ENCODE measurements at regions not wholly inside any gene's neighbourhood (a gene's known extent, or its start where the extent isn't known, plus 50 kb on each side); places are given as distances from the start of the nearest gene placed in this dataset.

DNA sequence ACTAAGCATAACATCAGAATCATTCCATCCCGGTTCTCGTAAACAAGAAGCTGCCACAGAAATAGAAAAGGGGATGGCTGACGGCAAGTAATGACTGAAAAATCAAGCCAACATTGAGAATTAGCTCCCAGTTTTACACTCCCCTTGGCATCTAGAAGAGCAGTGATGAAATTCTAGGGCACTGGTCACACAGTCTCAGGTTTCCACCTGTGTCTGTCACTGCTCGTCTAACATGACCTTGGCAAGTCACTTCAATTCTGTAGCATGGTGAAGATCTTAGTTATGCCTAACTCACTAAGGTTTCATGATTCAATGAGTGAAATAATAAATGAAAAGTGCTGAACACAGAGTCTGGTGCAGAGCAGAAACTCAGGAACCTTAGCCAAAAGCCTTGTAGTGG lies 272.3 kb upstream of the ARRDC4 start:
- no peak for DNase-seq
- no peak overlapping the region for H3K27ac Mint-ChIP-seq
- peaks cover 0 to 6% (median 0%) of the 10 kb centered on the region in 6 donors for H3K9me3 Mint-ChIP-seq
- H3K36me3 Mint-ChIP-seq: no peaks in the 10 kb centered on the region
- H3K4me1 Mint-ChIP-seq: no peaks in the 10 kb centered on the region
- H3K4me3 Mint-ChIP-seq: no peak overlapping the region
- H3K27me3 Mint-ChIP-seq (ENCODE audit: low read depth in 3 of 3): no peaks in the 10 kb centered on the region

DNA sequence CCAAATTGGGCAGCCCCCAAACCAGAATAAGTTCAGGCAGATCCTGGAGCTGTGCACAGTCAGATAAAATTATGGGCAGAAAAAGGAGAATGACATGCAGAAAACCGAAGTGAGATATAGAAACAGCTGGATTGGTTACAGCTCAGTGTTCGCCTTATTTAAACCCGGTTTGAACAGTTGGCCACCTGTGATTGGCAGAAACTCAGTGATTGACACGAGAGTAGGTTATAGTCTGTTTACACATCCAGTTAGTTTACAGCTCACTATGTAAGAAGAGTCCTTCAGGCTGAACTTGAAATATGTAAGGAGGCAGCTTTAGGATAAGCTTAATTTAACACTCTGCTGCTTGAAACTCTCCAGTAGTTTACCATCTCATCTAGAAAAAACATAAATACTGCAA lies 271.6 kb upstream of the ARRDC4 start:
- Mint-ChIP-seq H3K9me3 (peaks cover 0 to 6% (median 0%) of the 10 kb centered on the region in 6 donors), H3K27ac (no peak overlapping the region), H3K27me3 (ENCODE audit: low read depth in 3 of 3) (no peaks in the 10 kb centered on the region), H3K36me3 (no peaks in the 10 kb centered on the region), H3K4me1 (no peaks in the 10 kb centered on the region), H3K4me3 (no peak overlapping the region)
- DNase-seq: no peak

- Mint-ChIP-seq H3K9me3 (peaks cover 0 to 8% (median 0%) of the 10 kb centered on the region in 6 donors), H3K27ac (no peak overlapping the region), H3K4me3 (no peak overlapping the region), H3K36me3 (no peaks in the 10 kb centered on the region), H3K4me1 (no peaks in the 10 kb centered on the region), H3K27me3 (ENCODE audit: low read depth in 3 of 3) (no peaks in the 10 kb centered on the region)
- no peak for DNase-seq
These were observed 269.4 kb upstream of the ARRDC4 start for GRCh38 chr15:97691078-97691477.

DNA sequence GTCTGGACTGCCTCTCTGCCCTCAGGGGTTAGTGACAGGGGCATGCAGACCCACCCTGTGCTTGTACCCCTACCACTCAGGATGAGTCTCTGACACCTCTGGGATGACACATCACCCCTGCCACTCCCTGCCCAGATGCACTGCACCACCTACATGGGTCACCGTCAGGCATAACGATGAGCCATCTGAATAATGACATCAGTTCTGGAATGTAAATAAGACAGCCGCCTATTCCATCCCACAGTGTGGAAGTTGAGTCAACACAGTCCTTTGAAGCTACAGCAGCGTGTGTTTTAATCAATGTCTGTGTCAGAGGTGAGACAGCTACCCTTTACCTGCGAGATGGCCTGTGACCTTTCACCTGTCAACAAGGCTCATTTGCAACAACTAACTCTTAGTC lies 268.7 kb upstream of the ARRDC4 start:
- Mint-ChIP-seq H3K4me3 (no peak overlapping the region), H3K9me3 (peaks cover 0 to 8% (median under 1%) of the 10 kb centered on the region in 6 donors), H3K27me3 (ENCODE audit: low read depth in 3 of 3) (no peaks in the 10 kb centered on the region)

GRCh38 chr15:97692301-97693015 lies 268.0 kb upstream of the ARRDC4 start:
- Mint-ChIP-seq H3K9me3 (peaks cover 0 to 8% (median 1%) of the 10 kb centered on the region in 6 donors), H3K27ac (no peak overlapping the region), H3K4me1 (no peaks in the 10 kb centered on the region), H3K4me3 (no peak overlapping the region), H3K36me3 (no peaks in the 10 kb centered on the region), H3K27me3 (ENCODE audit: low read depth in 3 of 3) (no peaks in the 10 kb centered on the region)
- no peak for DNase-seq

More for the DNA sequence above, 268.7 kb upstream of the ARRDC4 start:
- H3K4me1 Mint-ChIP-seq: no peaks in the 10 kb centered on the region
- no peaks in the 10 kb centered on the region for H3K36me3 Mint-ChIP-seq
- no peak overlapping the region for H3K27ac Mint-ChIP-seq
- no peak for DNase-seq

- H3K27me3 Mint-ChIP-seq (ENCODE audit: low read depth in 3 of 3): no peaks in the 10 kb centered on the region
- DNase-seq: no peak
- no peaks in the 10 kb centered on the region for H3K36me3 Mint-ChIP-seq
- H3K9me3 Mint-ChIP-seq: peaks cover 0 to 7% (median 1%) of the 10 kb centered on the region in 6 donors
- no peaks in the 10 kb centered on the region for H3K4me1 Mint-ChIP-seq
- no peak overlapping the region for H3K27ac Mint-ChIP-seq
- no peak overlapping the region for H3K4me3 Mint-ChIP-seq
These were observed 266.0 kb upstream of the ARRDC4 start for GRCh38 chr15:97694456-97694855.

- H3K9me3 Mint-ChIP-seq: peaks cover 0 to 11% (median 0%) of the 10 kb centered on the region in 6 donors
- no peaks in the 10 kb centered on the region for H3K4me1 Mint-ChIP-seq
- no peak overlapping the region for H3K27ac Mint-ChIP-seq
- DNase-seq: no peak
- peaks cover 0 to 4% (median 0%) of the 10 kb centered on the region in 3 donors for H3K27me3 Mint-ChIP-seq (ENCODE audit: low read depth in 3 of 3)
- no peaks in the 10 kb centered on the region for H3K36me3 Mint-ChIP-seq
- no peak overlapping the region for H3K4me3 Mint-ChIP-seq
These were observed 257.1 kb upstream of the ARRDC4 start for GRCh38 chr15:97703400-97703799.

DNA sequence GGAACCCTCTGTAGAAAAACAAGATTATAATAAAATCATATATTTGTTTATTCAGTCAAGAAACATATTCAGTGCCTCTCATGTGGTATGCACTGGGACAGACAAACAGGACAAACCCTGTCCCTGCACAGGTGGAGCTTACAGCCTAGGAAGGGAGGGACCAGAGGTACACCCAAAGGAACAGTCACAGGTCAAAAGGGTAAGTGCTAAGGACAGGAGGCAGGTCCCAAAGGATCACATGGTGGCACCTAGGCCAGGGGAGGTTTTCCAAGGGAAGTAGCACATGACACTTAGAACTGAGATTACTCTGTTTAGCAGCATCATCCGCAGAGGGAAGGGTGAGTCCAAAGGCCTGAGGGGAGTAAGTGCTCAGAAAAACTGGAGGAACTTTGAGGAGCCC lies 254.4 kb upstream of the ARRDC4 start:
- Mint-ChIP-seq H3K36me3 (no peaks in the 10 kb centered on the region), H3K27ac (no peak overlapping the region), H3K4me3 (no peak overlapping the region), H3K27me3 (ENCODE audit: low read depth in 3 of 3) (peaks cover 0 to 10% (median 2%) of the 10 kb centered on the region in 3 donors), H3K4me1 (no peaks in the 10 kb centered on the region), H3K9me3 (peaks cover 0 to 11% (median 4%) of the 10 kb centered on the region in 6 donors)
- DNase-seq: no peak

DNA sequence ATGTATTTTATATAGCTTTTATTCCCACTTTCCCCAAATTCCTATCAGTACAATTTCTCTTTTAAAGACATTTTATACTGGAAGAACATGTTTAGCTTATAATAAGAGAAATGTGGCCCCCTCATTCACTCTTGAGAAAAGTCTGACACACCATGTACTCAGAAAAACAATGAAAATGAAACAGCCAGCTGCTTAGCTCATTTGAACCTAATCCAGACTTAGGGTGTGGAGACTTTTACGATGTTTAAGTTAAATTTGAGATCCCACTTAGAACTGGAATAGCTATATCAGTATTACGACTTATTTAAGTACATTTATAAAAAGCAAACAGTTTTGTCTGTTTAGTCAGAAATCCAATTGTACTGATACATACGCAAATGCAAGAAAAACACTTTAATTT lies 252.3 kb upstream of the ARRDC4 start:
- Mint-ChIP-seq H3K27ac (no peak overlapping the region), H3K4me3 (no peak overlapping the region), H3K36me3 (no peaks in the 10 kb centered on the region), H3K9me3 (peaks cover 0 to 11% (median 4%) of the 10 kb centered on the region in 6 donors), H3K4me1 (no peaks in the 10 kb centered on the region), H3K27me3 (ENCODE audit: low read depth in 3 of 3) (peaks cover 0 to 10% (median 2%) of the 10 kb centered on the region in 3 donors)
- no peak for DNase-seq

DNA sequence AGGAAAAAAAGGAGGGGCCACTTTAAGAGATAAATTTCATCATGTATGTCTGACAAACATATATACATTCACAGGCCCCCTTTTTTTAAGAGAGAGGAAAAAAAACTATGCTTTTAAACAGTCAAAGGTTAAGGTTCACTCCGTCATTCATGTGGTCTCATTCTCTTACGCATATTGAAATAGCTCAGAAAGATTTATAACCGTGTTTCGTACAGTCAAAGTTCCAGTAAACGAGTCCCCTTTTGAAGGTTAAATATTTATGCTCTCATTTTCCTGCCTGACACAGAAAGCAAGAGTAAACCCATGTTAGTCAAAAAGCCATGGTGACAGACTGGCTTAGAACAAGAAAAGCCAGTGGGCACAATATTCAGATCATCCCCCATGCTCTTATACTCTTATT lies 248.0 kb upstream of the ARRDC4 start:
- H3K36me3 Mint-ChIP-seq: no peaks in the 10 kb centered on the region
- H3K4me1 Mint-ChIP-seq: no peaks in the 10 kb centered on the region

GRCh38 chr15:97717806-97718205 lies 242.7 kb upstream of the ARRDC4 start:
- Mint-ChIP-seq H3K4me1 (no peaks in the 10 kb centered on the region), H3K9me3 (peaks cover 0 to 15% (median 5%) of the 10 kb centered on the region in 6 donors), H3K36me3 (peaks cover 0 to 3% (median 0%) of the 10 kb centered on the region in 3 donors), H3K4me3 (no peak overlapping the region), H3K27me3 (ENCODE audit: low read depth in 3 of 3) (peaks cover 0 to 1% (median 0%) of the 10 kb centered on the region in 3 donors), H3K27ac (no peak overlapping the region)
- no peak for DNase-seq

More for the DNA sequence above, 248.0 kb upstream of the ARRDC4 start:
- H3K4me3 Mint-ChIP-seq: no peak overlapping the region
- peaks cover 0 to 9% (median 0%) of the 10 kb centered on the region in 6 donors for H3K9me3 Mint-ChIP-seq
- no peak overlapping the region for H3K27ac Mint-ChIP-seq
- H3K27me3 Mint-ChIP-seq (ENCODE audit: low read depth in 3 of 3): peaks cover 0 to 6% (median 2%) of the 10 kb centered on the region in 3 donors
- DNase-seq: no peak

DNA sequence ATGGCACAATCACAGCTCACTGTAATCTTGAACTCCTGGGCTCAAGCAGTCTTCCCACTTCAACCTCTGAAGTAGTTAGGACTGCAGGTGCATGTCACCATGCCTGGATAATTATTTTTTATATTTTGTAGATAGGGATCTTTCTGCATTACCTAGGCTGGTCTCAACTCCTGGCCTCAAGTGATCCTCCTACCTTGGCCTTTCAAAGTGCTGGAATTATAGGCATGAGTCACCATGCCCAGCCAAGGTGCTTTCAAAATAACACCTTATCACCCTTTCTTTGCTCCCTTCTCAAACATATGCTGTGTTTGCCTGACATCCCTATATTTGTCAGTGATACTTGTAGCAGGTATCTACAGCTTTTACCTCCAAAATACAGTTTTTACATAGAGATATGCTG lies 242.0 kb upstream of the ARRDC4 start:
- H3K9me3 Mint-ChIP-seq: peaks cover 2 to 15% (median 5%) of the 10 kb centered on the region in 6 donors
- H3K27me3 Mint-ChIP-seq (ENCODE audit: low read depth in 3 of 3): peaks cover 0 to 1% (median 0%) of the 10 kb centered on the region in 3 donors

GRCh38 chr15:97728791-97729190 lies 231.7 kb upstream of the ARRDC4 start:
- H3K27ac Mint-ChIP-seq: no peak overlapping the region
- no peak for DNase-seq
- H3K27me3 Mint-ChIP-seq (ENCODE audit: low read depth in 3 of 3): peaks cover 0 to 2% (median 0%) of the 10 kb centered on the region in 3 donors
- H3K9me3 Mint-ChIP-seq: peaks cover 0 to 4% (median 0%) of the 10 kb centered on the region in 6 donors
- no peaks in the 10 kb centered on the region for H3K36me3 Mint-ChIP-seq
- H3K4me3 Mint-ChIP-seq: no peak overlapping the region
- H3K4me1 Mint-ChIP-seq: no peaks in the 10 kb centered on the region

More for the DNA sequence above, 242.0 kb upstream of the ARRDC4 start:
- Mint-ChIP-seq H3K27ac (no peak overlapping the region), H3K4me1 (no peaks in the 10 kb centered on the region), H3K4me3 (no peak overlapping the region), H3K36me3 (peaks cover 0 to 3% (median 0%) of the 10 kb centered on the region in 3 donors)
- no peak for DNase-seq

DNA sequence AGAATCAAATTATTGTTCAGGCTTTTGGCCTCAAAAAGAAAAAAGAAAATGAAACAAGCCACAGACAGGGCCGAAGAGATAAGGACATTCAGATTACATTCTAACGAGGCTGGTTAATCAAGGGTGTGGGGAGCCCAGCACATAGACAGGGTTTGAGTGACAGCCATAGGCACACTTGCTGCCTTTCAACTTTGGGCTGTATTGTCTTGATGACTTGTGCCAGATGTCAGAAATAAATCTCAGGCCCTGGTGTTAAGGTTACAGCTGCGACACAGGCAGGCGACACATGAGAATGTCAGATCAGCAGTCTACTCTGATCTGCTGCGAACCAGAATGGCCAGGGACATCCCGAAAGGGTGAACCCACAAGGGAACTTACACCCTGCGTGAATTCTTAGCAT lies 231.2 kb upstream of the ARRDC4 start:
- no peak for DNase-seq
- Mint-ChIP-seq H3K27ac (no peak overlapping the region), H3K9me3 (peaks cover 0 to 2% (median 0%) of the 10 kb centered on the region in 6 donors), H3K4me3 (no peak overlapping the region), H3K27me3 (ENCODE audit: low read depth in 3 of 3) (peaks cover 0 to 2% (median 0%) of the 10 kb centered on the region in 3 donors), H3K36me3 (no peaks in the 10 kb centered on the region), H3K4me1 (no peaks in the 10 kb centered on the region)

DNA sequence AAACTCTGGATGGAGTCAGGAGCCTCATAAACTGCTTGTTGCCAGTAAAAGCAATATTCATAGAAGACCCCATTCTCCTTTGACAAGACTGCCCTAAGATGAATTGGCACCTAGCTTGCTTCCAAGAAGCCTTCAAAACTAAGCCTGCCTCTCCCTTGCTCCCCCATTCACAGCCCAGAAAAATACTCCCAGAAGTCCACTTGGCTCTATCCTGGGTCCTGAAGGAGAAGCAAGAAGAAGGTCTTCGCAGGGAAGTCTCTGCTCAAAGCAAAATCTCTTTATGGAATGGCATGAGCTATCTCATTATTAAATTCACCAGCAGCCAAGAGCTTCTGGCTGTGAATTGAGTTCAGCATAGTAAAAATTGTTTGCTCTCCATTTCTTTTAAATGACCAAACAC lies 230.2 kb upstream of the ARRDC4 start:
- no peak overlapping the region for H3K27ac Mint-ChIP-seq
- DNase-seq: no peak
- H3K4me3 Mint-ChIP-seq: no peak overlapping the region
- peaks cover 0 to 2% (median 0%) of the 10 kb centered on the region in 6 donors for H3K9me3 Mint-ChIP-seq
- no peaks in the 10 kb centered on the region for H3K36me3 Mint-ChIP-seq
- H3K27me3 Mint-ChIP-seq (ENCODE audit: low read depth in 3 of 3): peaks cover 0 to 2% (median 0%) of the 10 kb centered on the region in 3 donors
- H3K4me1 Mint-ChIP-seq: no peaks in the 10 kb centered on the region

All from immature natural killer cell (primary cell).